WTC11 (cell line): ENCODE measurements at regions not wholly inside any gene's neighbourhood (a gene's known extent, or its start where the extent isn't known, plus 50 kb on each side); places are given as distances from the start of the nearest gene placed in this dataset.

Experiments used
- CTCF ChIP-seq: fragments of 200-600 bp; IDR thresholded peaks from 2 replicates; pipeline ENCODE4 v1.8.0; 2022; ENCODE audit warnings: antibody characterized with exemption
- HMGXB4 ChIP-seq: sonication (generic); formaldehyde crosslinking; IDR thresholded peaks from 2 replicates; pipeline ENCODE4 v1.8.1; 2023; ENCODE audit warnings: mild to moderate bottlenecking, moderate library complexity, missing genetic modification reagents
- IRF2 ChIP-seq: sonication (generic); formaldehyde crosslinking; IDR thresholded peaks from 2 replicates; pipeline ENCODE4 v1.8.0; 2022; ENCODE audit warnings: low read depth, missing genetic modification reagents, borderline replicate concordance
- JUN ChIP-seq: sonication (generic); formaldehyde crosslinking; IDR thresholded peaks from 2 replicates; pipeline ENCODE4 v1.8.0; 2023; ENCODE audit warnings: mild to moderate bottlenecking, missing genetic modification reagents
- MAX ChIP-seq: sonication (generic); formaldehyde crosslinking; IDR thresholded peaks from 2 replicates; pipeline ENCODE4 v1.8.0; 2022; ENCODE audit warnings: mild to moderate bottlenecking, missing genetic modification reagents
- NFYB ChIP-seq: sonication (generic); formaldehyde crosslinking; conservative IDR thresholded peaks from 2 replicates; pipeline ENCODE4 v1.8.0; 2022; ENCODE audit warnings: low read depth, missing genetic modification reagents
- RELA ChIP-seq: sonication (generic); formaldehyde crosslinking; IDR thresholded peaks from 2 replicates; pipeline ENCODE4 v1.8.1; 2022; ENCODE audit warnings: missing genetic modification reagents, mild to moderate bottlenecking, borderline replicate concordance
- SP1 ChIP-seq: sonication (generic); formaldehyde crosslinking; conservative IDR thresholded peaks from 2 replicates; pipeline ENCODE4 v1.8.1; 2022; ENCODE audit warnings: missing genetic modification reagents
- ZNF416 ChIP-seq: fragments of 250-450 bp; sonication (Bioruptor Pico); IDR thresholded peaks from 2 replicates; pipeline ENCODE4 v1.9.0; 2021; ENCODE audit warnings: mild to moderate bottlenecking, inconsistent platforms

GRCh38 chr4:181606300-181606699 lies 636.9 kb upstream of the TENM3 start:
- TF ChIP-seq RELA (no peak), CTCF (no peak), MAX (CRISPR knock-in tag) (no peak), SP1 (CRISPR knock-in tag) (no peak), NFYB (CRISPR knock-in tag) (no peak), ZNF416 (CRISPR knock-in tag) (no peak), JUN (no peak), HMGXB4 (CRISPR knock-in tag) (no peak), IRF2 (CRISPR knock-in tag) (no peak)
